ENCODE measurements at regions not wholly inside any gene's neighbourhood (a gene's known extent, or its start where the extent isn't known, plus 50 kb on each side); places are given as distances from the start of the nearest gene placed in this dataset.
A peak's percentile ranks its signal among the peaks of the same experiment; 100 is the strongest.

DNA sequence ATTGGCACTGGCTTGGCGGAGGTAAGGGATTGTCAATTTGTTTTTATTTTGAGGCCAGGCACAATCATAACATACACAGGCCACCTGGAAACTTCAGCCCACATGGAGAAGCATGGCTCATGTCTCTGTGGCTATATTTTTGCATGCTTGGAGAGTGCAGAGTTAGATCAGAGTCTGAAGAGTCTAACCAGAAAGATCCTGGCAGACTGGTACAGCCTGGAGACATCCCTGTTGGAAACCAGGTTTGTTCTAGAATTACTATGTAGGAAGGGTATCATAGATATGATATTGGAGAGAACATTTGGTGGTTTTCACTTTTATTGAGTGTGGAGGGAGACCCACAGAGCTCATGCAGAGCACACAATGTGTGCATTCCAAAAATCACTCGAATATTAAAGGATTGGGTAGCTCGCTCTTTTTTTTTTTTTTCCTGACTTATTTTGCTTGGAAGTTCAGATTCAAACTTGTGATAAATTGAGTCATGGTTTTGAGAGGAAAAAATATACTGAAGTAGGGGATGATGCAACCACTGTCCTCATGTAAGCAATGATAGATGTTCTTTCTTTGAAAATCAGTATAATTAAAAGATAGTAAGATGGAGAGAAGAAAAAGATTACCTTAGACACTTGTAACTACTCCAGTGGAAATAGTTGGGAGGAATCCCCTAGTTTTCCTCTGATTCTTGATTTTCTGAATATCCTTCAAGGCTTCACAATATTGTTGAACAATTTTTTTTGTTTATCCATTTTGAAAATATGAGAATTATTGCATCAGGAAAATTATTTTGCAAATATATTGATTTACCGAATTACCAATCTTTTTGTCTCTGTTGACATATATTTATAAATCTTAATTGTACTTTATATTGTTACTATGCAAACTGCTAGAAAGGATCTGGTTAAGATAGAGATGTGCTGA lies 185.7 kb upstream of the ZEB2 start:
- BruUV-seq (replicated peaks), result no TSS peak
- no peak for DNase-seq (ENCODE audit: low spot score)
- Histone ChIP-seq H3K36me3 (ENCODE audit: insufficient read depth, low read length, poor library complexity, severe bottlenecking) (no peaks in the 10 kb centered on the region), H3K27ac (ENCODE audit: low read depth, low read length, poor library complexity, severe bottlenecking) (no peak overlapping the region), H3K9me3 (ENCODE audit: low read depth, low read length, poor library complexity, severe bottlenecking) (no peaks in the 10 kb centered on the region), H3K4me1 (ENCODE audit: insufficient read depth, low read length, poor library complexity, severe bottlenecking) (peaks cover 6% of the 10 kb centered on the region), H3K4me3 (ENCODE audit: low read depth, low read length, poor library complexity, severe bottlenecking) (no peak overlapping the region), H3K27me3 (replicated peaks; ENCODE audit: insufficient read depth, low read depth, low read length, poor library complexity) (no peaks in the 10 kb centered on the region)
- TF ChIP-seq, protein P1, sequence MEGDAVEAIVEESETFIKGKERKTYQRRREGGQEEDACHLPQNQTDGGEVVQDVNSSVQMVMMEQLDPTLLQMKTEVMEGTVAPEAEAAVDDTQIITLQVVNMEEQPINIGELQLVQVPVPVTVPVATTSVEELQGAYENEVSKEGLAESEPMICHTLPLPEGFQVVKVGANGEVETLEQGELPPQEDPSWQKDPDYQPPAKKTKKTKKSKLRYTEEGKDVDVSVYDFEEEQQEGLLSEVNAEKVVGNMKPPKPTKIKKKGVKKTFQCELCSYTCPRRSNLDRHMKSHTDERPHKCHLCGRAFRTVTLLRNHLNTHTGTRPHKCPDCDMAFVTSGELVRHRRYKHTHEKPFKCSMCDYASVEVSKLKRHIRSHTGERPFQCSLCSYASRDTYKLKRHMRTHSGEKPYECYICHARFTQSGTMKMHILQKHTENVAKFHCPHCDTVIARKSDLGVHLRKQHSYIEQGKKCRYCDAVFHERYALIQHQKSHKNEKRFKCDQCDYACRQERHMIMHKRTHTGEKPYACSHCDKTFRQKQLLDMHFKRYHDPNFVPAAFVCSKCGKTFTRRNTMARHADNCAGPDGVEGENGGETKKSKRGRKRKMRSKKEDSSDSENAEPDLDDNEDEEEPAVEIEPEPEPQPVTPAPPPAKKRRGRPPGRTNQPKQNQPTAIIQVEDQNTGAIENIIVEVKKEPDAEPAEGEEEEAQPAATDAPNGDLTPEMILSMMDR (conservative IDR thresholded peaks at IDR 0.05; ENCODE audit: low read depth, low read length), result no peak
- TF ChIP-seq EZH2 (IDR thresholded peaks at IDR 0.05; ENCODE audit: borderline replicate concordance, low read depth, low read length, poor library complexity, severe bottlenecking), result no peak
- intact Hi-C loops (cut with micrococcal nuclease; ENCODE audit: unreplicated experiment), result no loop called here
- CTCF ChIA-PET, result no interaction called here
- POLR2A ChIA-PET (ENCODE audit: low non-redundant PET), result no interaction called here

DNA sequence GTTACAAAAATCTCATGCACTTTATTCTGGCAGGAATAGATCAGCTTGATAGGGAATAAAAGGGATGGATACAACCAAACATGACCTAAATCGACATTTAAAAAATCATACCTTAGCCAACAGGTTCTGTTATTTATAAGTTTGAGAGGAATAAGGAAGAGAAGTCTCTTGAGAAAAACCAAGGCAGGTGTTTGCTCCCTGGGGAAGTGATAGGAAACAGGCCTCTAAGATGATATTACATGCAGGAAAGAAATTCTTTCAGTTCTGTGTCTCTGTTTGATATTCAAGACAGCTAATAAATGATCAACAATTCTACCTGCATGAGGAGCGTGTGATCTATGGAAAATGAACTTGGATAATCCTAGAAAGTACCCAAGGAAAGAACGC lies 184.8 kb upstream of the ZEB2 start:
- H3K27me3 ChIP-seq (replicated peaks; ENCODE audit: insufficient read depth, low read depth, low read length, poor library complexity), result no peaks in the 10 kb centered on the region
- H3K9me3 ChIP-seq (ENCODE audit: low read depth, low read length, poor library complexity, severe bottlenecking), result no peaks in the 10 kb centered on the region
- no peak for TF ChIP-seq EZH2 (IDR thresholded peaks at IDR 0.05; ENCODE audit: borderline replicate concordance, low read depth, low read length, poor library complexity, severe bottlenecking)
- TF ChIP-seq, protein P1 (conservative IDR thresholded peaks at IDR 0.05; ENCODE audit: low read depth, low read length), result no peak
- H3K4me3 ChIP-seq (ENCODE audit: low read depth, low read length, poor library complexity, severe bottlenecking), result no peak overlapping the region
- POLR2A ChIA-PET (ENCODE audit: low non-redundant PET), result no interaction called here
- BruUV-seq (replicated peaks), result no TSS peak
- no peak overlapping the region for H3K27ac ChIP-seq (ENCODE audit: low read depth, low read length, poor library complexity, severe bottlenecking)
- peaks cover 6% of the 10 kb centered on the region for H3K4me1 ChIP-seq (ENCODE audit: insufficient read depth, low read length, poor library complexity, severe bottlenecking)
- CTCF ChIA-PET, result no interaction called here
- H3K36me3 ChIP-seq (ENCODE audit: insufficient read depth, low read length, poor library complexity, severe bottlenecking), result no peaks in the 10 kb centered on the region
- DNase-seq (ENCODE audit: low spot score), result no peak
- intact Hi-C loops (cut with micrococcal nuclease; ENCODE audit: unreplicated experiment), result no loop called here

DNA sequence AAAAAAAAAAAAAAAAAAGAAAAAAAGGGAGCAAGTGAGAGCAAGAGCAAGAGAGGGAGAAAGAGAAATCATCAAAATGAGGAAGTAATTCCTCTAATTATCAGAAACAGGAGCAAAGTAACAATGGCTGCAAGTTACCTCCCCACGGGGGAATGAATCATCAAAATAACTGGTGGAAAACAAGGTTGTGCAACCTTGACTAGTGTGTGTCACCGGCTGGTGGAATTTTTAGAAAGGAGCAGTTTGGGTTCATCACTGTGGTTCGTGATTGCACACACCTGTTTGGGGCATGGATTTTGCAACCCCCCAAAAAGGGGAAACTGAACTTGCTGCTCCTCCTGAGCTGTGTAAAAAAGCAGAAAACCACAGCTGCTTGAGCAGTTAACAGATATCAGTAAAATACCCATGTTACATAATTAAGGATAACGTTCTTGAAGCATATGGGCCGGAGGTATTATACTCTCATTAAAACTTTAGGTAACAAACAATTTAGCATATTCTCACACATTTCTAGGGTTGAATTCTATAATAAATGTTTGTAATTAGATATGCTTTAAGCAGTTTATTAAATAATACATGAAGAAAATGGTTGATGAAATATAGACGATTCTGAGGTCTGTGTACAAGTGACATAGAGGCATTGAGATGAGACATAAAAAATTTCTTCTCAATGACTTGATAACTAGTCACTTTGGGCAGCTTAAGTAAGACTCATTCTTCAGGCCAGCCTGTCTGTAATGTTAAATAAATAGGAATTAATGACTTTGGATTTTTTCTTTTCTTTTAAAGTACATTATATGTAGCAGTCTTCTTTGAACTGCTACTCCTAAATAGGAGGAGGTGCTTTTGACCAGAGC lies 184.2 kb upstream of the ZEB2 start:
- POLR2A ChIA-PET (ENCODE audit: low non-redundant PET), result no interaction called here

More for the DNA sequence above, 184.2 kb upstream of the ZEB2 start:
- H3K27ac ChIP-seq (ENCODE audit: low read depth, low read length, poor library complexity, severe bottlenecking), result no peak overlapping the region
- DNase-seq (ENCODE audit: low spot score), result peak; percentile 35
- no peaks in the 10 kb centered on the region for H3K36me3 ChIP-seq (ENCODE audit: insufficient read depth, low read length, poor library complexity, severe bottlenecking)
- CTCF ChIA-PET, result no interaction called here
- H3K27me3 ChIP-seq (replicated peaks; ENCODE audit: insufficient read depth, low read depth, low read length, poor library complexity), result no peaks in the 10 kb centered on the region
- intact Hi-C loops (cut with micrococcal nuclease; ENCODE audit: unreplicated experiment), result no loop called here
- H3K4me1 ChIP-seq (ENCODE audit: insufficient read depth, low read length, poor library complexity, severe bottlenecking), result peaks cover 6% of the 10 kb centered on the region
- H3K9me3 ChIP-seq (ENCODE audit: low read depth, low read length, poor library complexity, severe bottlenecking), result no peaks in the 10 kb centered on the region
- TF ChIP-seq EZH2 (IDR thresholded peaks at IDR 0.05; ENCODE audit: borderline replicate concordance, low read depth, low read length, poor library complexity, severe bottlenecking), result no peak
- TF ChIP-seq, protein P1 (conservative IDR thresholded peaks at IDR 0.05; ENCODE audit: low read depth, low read length), result no peak
- H3K4me3 ChIP-seq (ENCODE audit: low read depth, low read length, poor library complexity, severe bottlenecking), result no peak overlapping the region
- BruUV-seq (replicated peaks), result no TSS peak
